Suprapubic skin (tissue), 2 donors: ENCODE measurements at regions not wholly inside any gene's neighbourhood (a gene's known extent, or its start where the extent isn't known, plus 50 kb on each side); places are given as distances from the start of the nearest gene placed in this dataset.

Source experiments
- EP300 ChIP-seq: sonication (generic); formaldehyde crosslinking; IDR thresholded peaks from one replicate; pipeline ENCODE4 v1.6.1; 2017; ENCODE audit warnings: antibody characterized with exemption
- POLR2A ChIP-seq, 2 donors: fragments of 450-650 bp; IDR thresholded peaks; one replicate each; pipeline ENCODE4 v1.6.1; 2017; ENCODE audit warnings: antibody characterized with exemption in 2 of 2, mild to moderate bottlenecking in 2 of 2, moderate library complexity in 2 of 2

GRCh38 chr1:219413536-219413935 lies 199.4 kb downstream of the ZC3H11B start:
- TF ChIP-seq EP300: no peak
- TF ChIP-seq POLR2A (IDR thresholded peaks at IDR 0.05): no peak
